Stimulated activated memory B cell treated with anti-CD40 and anti-IgM and Interleukin-4, amounts not matched to agents 10 μg/mL and 1 μg/mL and 100 μg/mL, for 72 hours (primary cell): ENCODE measurements at regions not wholly inside any gene's neighbourhood (a gene's known extent, or its start where the extent isn't known, plus 50 kb on each side); places are given as distances from the start of the nearest gene placed in this dataset.

Experiments used
- ATAC-seq: fragments of 150-1000 bp; cut with Tn5 transposase; 2 replicates; pipeline ENCODE4 v1.10.0; 2021
- H3K27ac Mint-ChIP-seq: one replicate; pipeline ENCODE4 v1.8.0; 2022; ENCODE audit warnings: mild to moderate bottlenecking, mixed read lengths
- H3K27me3 Mint-ChIP-seq: one replicate; pipeline ENCODE4 v1.8.0; 2022; ENCODE audit warnings: mixed read lengths
- H3K36me3 Mint-ChIP-seq: one replicate; pipeline ENCODE4 v1.8.0; 2022; ENCODE audit warnings: mixed read lengths
- H3K4me1 Mint-ChIP-seq: one replicate; pipeline ENCODE4 v1.8.0; 2022; ENCODE audit warnings: mixed read lengths
- H3K4me3 Mint-ChIP-seq: one replicate; pipeline ENCODE4 v1.8.0; 2022; ENCODE audit warnings: mild to moderate bottlenecking, moderate library complexity, mixed read lengths
- H3K9me3 Mint-ChIP-seq: one replicate; pipeline ENCODE4 v1.8.0; 2022; ENCODE audit warnings: mixed read lengths

GRCh38 chr2:53485021-53485728 is 282.4 kb upstream of the CHAC2 start:
- peaks cover 8% of the 10 kb centered on the region for H3K27me3 Mint-ChIP-seq
- no peaks in the 10 kb centered on the region for H3K4me1 Mint-ChIP-seq
- H3K9me3 Mint-ChIP-seq: peaks cover 4% of the 10 kb centered on the region
- no peak overlapping the region for H3K4me3 Mint-ChIP-seq
- no peak overlapping the region for H3K27ac Mint-ChIP-seq
- peaks cover 5% of the 10 kb centered on the region for H3K36me3 Mint-ChIP-seq
- ATAC-seq: no peak

- Mint-ChIP-seq H3K36me3 (peaks cover 5% of the 10 kb centered on the region), H3K4me1 (no peaks in the 10 kb centered on the region), H3K27me3 (peaks cover 8% of the 10 kb centered on the region), H3K9me3 (peaks cover 4% of the 10 kb centered on the region), H3K27ac (no peak overlapping the region), H3K4me3 (no peak overlapping the region)
- ATAC-seq: no peak
Observed at GRCh38 chr2:53484531-53484930, 283.1 kb upstream of the CHAC2 start.

DNA sequence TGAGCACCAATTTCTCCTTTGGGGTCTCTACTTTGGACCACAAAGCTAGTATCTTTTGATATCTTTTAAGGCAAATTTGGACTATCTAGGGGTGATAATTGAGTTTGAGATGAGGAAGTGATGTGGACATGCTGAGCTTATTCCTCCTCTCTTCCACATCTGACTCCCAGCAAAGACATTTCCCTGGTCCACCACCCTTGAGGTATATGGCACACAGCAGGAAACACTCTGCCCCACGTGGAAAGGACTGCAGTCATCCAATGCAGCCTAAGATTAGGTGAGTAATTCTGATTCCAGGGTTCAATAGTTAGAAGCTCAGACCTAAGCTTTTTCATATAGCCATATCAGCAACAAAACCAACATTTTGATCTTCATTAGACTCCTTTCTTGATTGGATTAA is 290.1 kb upstream of the CHAC2 start:
- no peak for ATAC-seq
- no peak overlapping the region for H3K27ac Mint-ChIP-seq
- H3K9me3 Mint-ChIP-seq: peaks cover 3% of the 10 kb centered on the region
- no peak overlapping the region for H3K4me3 Mint-ChIP-seq
- H3K27me3 Mint-ChIP-seq: peaks cover 5% of the 10 kb centered on the region
- H3K4me1 Mint-ChIP-seq: no peaks in the 10 kb centered on the region
- peaks cover 4% of the 10 kb centered on the region for H3K36me3 Mint-ChIP-seq

DNA sequence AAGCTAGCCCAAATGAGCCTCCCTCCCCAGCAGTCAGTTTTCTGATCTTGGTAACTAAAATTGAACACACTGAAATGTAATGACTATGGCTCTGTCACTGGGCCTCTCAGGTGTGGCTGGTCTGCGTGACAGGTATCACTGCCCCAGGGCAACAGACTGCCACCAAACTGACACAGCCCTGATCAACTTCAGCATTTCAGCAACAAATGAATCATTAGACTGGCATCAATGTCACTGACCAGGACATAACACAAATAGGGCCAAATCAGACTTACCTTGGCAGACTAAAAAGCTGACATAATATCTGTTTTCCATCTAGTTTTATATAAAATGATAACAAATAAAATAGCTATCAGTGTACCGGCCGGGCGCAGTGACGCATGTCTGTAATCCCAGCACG is 290.8 kb upstream of the CHAC2 start:
- H3K4me3 Mint-ChIP-seq: no peak overlapping the region

GRCh38 chr2:53475766-53476165 is 291.8 kb upstream of the CHAC2 start:
- ATAC-seq: no peak
- Mint-ChIP-seq H3K4me3 (no peak overlapping the region), H3K27me3 (no peaks in the 10 kb centered on the region), H3K4me1 (no peaks in the 10 kb centered on the region), H3K9me3 (no peaks in the 10 kb centered on the region), H3K36me3 (no peaks in the 10 kb centered on the region), H3K27ac (no peak overlapping the region)

More for the DNA sequence above, 290.8 kb upstream of the CHAC2 start:
- ATAC-seq: no peak
- Mint-ChIP-seq H3K36me3 (no peaks in the 10 kb centered on the region), H3K27ac (no peak overlapping the region), H3K27me3 (no peaks in the 10 kb centered on the region), H3K4me1 (no peaks in the 10 kb centered on the region), H3K9me3 (no peaks in the 10 kb centered on the region)

DNA sequence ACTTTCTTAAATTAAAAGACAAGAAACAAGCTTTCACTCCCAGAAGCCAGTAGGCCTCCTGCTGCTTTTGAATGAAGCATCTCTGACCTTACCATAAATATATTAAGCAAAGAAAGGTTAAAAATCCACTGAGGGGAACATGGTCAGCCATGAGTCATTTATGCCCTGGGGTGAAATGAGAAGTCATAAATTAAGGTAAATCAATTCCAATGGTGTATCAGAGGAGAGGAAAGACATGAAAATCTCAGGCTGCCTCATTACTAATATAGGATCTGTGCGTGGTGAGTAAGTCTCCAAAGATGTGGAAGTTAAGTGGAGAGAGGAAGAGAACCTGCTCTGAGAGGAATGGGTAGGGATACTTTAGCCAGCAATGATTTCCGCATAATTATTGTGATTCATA is 292.3 kb upstream of the CHAC2 start:
- ATAC-seq: no peak
- no peaks in the 10 kb centered on the region for H3K9me3 Mint-ChIP-seq
- H3K27me3 Mint-ChIP-seq: no peaks in the 10 kb centered on the region
- H3K4me1 Mint-ChIP-seq: no peaks in the 10 kb centered on the region
- no peak overlapping the region for H3K4me3 Mint-ChIP-seq
- no peak overlapping the region for H3K27ac Mint-ChIP-seq
- H3K36me3 Mint-ChIP-seq: no peaks in the 10 kb centered on the region

- Mint-ChIP-seq H3K27me3 (no peaks in the 10 kb centered on the region), H3K36me3 (no peaks in the 10 kb centered on the region)
Observed at GRCh38 chr2:53474914-53475313, 292.7 kb upstream of the CHAC2 start.

DNA sequence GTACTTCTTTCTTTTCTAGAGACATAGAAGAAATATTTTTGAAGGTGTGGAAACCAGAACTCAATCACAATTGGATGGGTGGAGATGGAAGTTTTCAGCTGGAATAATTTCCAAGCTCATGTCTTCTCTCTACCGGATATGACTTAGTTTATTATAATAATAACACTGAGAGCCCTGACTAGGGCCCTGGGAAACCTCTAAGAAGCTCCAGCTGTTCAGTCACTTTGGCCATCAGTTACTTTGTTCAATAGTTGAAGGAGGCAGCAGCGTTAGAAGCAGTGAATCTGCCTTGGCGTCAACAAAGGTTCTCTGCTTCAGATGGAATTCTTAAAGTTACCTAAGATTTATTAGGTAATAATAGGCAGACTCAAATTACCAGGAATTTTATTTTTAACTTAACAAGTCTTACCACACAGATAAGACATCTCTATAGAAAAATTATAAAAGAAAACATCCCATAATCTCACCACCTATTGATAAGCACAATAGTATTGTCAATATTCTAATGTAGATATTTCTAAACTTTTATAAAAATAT is 293.8 kb upstream of the CHAC2 start:
- Mint-ChIP-seq H3K9me3 (peaks cover 6% of the 10 kb centered on the region), H3K4me1 (no peaks in the 10 kb centered on the region)

More at GRCh38 chr2:53474914-53475313, 292.7 kb upstream of the CHAC2 start:
- H3K9me3 Mint-ChIP-seq: no peaks in the 10 kb centered on the region
- no peak for ATAC-seq
- H3K4me3 Mint-ChIP-seq: no peak overlapping the region
- no peaks in the 10 kb centered on the region for H3K4me1 Mint-ChIP-seq
- no peak overlapping the region for H3K27ac Mint-ChIP-seq

GRCh38 chr2:53473236-53473635 is 294.4 kb upstream of the CHAC2 start:
- Mint-ChIP-seq H3K4me3 (no peak overlapping the region), H3K9me3 (peaks cover 6% of the 10 kb centered on the region), H3K36me3 (no peaks in the 10 kb centered on the region), H3K27ac (no peak overlapping the region), H3K27me3 (peaks cover 10% of the 10 kb centered on the region), H3K4me1 (no peaks in the 10 kb centered on the region)
- no peak for ATAC-seq

More for the DNA sequence above, 293.8 kb upstream of the CHAC2 start:
- H3K27ac Mint-ChIP-seq: no peak overlapping the region
- no peaks in the 10 kb centered on the region for H3K36me3 Mint-ChIP-seq
- ATAC-seq: no peak
- no peak overlapping the region for H3K4me3 Mint-ChIP-seq
- H3K27me3 Mint-ChIP-seq: peaks cover 7% of the 10 kb centered on the region

DNA sequence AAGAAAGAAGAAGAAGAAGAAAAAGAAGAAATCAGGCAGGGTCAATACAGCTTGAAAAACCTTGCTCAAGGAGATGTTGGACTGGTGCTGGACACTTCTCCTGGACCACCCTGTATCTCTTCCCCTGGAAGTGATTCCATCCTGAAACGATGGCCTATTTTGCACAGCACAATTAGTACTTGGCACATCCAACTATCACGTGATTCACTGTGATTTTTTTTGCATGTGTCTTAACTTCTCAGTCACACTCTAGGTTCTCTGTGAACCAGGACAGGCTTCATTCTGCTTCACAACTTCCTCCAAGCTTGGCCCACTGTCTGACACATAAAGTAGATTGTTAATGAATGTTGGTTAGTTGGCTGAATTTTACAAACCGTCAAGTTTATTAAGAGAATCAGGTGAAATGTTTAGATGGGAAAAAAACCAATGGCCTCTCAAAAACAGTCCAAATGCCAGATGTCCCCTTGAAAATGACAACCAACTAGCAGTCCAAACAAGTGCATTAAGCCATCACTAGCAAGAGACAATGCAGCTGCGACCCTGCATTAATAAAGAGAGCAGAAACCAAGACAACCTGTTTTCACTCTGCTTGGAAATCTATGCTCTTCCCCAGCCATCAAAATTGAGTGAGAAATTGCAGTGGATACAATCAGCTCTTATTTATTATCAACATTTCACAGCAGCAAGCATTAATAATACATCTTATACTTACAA is 300.0 kb upstream of the CHAC2 start:
- Mint-ChIP-seq H3K27ac (no peak overlapping the region), H3K4me3 (no peak overlapping the region), H3K4me1 (no peaks in the 10 kb centered on the region), H3K9me3 (peaks cover 6% of the 10 kb centered on the region), H3K36me3 (no peaks in the 10 kb centered on the region), H3K27me3 (peaks cover 28% of the 10 kb centered on the region)
- ATAC-seq: no peak

- ATAC-seq: no peak
- Mint-ChIP-seq H3K27ac (no peak overlapping the region), H3K36me3 (no peaks in the 10 kb centered on the region), H3K27me3 (peaks cover 22% of the 10 kb centered on the region), H3K9me3 (peaks cover 2% of the 10 kb centered on the region), H3K4me1 (no peaks in the 10 kb centered on the region), H3K4me3 (no peak overlapping the region)
Observed at GRCh38 chr2:53463806-53464726, 303.5 kb upstream of the CHAC2 start.

DNA sequence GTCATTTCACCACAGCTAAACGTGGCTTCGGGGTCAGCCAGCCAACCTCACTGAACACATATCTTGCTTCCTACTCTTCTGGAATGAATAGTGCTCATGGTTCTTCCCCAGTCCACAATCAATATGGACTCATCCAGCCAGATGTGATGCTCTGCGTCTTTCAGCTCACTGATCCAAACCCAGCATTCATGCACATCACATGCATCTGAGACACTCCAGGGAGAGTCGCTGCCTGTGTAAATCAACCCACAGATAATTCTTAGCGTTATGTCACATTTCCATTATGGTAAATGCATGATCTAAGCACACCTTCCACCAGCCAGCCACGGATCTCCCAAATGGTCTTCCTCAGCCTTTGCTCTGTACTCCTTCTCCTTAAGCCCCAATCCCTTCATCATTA is 306.7 kb upstream of the CHAC2 start:
- Mint-ChIP-seq H3K27me3 (peaks cover 8% of the 10 kb centered on the region), H3K27ac (no peak overlapping the region), H3K4me3 (no peak overlapping the region), H3K36me3 (no peaks in the 10 kb centered on the region), H3K9me3 (no peaks in the 10 kb centered on the region), H3K4me1 (no peaks in the 10 kb centered on the region)
- no peak for ATAC-seq

DNA sequence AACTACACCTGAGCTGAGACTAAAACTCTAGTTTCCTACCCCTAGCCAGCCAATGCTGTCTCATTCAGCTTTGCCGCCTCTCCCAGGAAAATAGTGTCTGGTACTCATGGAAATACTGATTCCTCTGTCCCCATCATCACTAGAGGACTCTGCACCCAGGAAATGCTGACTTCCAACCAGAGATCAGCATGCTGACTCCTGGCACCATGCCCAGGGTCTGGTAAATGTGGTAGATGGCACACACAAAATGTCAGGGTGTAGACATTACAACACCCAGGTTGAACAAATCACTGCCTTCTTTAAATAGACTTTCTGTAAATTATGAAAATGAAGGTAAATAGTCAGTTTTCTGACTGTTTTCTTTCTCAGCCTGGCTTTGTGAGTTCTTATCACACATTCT is 307.3 kb upstream of the CHAC2 start:
- no peaks in the 10 kb centered on the region for H3K4me1 Mint-ChIP-seq
- H3K27ac Mint-ChIP-seq: no peak overlapping the region
- peaks cover 8% of the 10 kb centered on the region for H3K27me3 Mint-ChIP-seq
- H3K9me3 Mint-ChIP-seq: no peaks in the 10 kb centered on the region
- H3K36me3 Mint-ChIP-seq: no peaks in the 10 kb centered on the region
- no peak overlapping the region for H3K4me3 Mint-ChIP-seq
- ATAC-seq: no peak

DNA sequence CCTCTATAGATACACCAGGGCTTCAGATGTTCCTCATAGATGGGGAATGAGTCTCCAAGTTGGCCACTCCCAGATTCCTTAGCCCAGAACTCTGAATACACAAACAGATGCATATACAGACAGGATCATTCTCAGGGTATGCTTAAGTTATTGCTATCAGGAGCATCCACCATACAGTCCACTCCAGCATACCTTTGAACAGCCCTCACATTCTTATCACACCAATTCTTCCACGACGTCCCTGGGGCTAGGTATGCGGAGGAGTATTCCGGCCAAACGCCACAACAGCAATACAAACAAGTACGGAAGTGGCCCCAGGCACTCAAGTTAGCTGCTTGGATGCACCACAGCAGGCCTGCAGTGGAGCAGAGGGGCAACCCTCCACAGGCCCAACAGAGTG is 312.5 kb upstream of the CHAC2 start:
- H3K27me3 Mint-ChIP-seq: no peaks in the 10 kb centered on the region

More for the DNA sequence above, 312.5 kb upstream of the CHAC2 start:
- Mint-ChIP-seq H3K36me3 (no peaks in the 10 kb centered on the region), H3K4me1 (no peaks in the 10 kb centered on the region), H3K4me3 (no peak overlapping the region), H3K9me3 (no peaks in the 10 kb centered on the region), H3K27ac (no peak overlapping the region)
- no peak for ATAC-seq
